HG02759 (cell line): ENCODE measurements at regions not wholly inside any gene's neighbourhood (a gene's known extent, or its start where the extent isn't known, plus 50 kb on each side); places are given as distances from the start of the nearest gene placed in this dataset.
A peak's percentile ranks its signal among the peaks of the same experiment; 100 is the strongest.

Experiments
- ATAC-seq: cut with Tn5 transposase; IDR thresholded peaks from one replicate; pipeline ENCODE4 v1.9.1; 2021; ENCODE audit warnings: mild to moderate bottlenecking, moderate library complexity; ENCODE audit not compliant: unreplicated experiment

DNA sequence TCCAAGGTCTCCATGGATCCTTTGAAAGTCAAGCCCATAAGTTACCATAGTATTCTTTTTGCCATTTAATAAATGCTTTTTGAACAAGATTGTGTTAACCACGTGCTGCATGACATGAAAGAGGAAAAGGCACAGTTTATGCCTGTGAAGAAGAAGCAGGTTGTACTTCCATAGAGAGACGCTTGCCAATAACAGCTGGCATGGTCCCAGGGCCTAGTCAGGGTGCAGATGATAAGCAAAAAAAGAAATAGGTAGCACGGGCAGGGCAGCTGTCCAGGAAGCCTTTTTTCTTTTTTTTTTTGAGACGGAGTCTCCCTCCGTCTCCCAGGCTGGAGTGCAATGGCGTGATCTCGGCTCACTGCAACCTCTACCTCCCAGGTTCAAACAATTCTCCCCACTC lies 71.8 kb upstream of the CLINT1 start:
- ATAC-seq = no peak

DNA sequence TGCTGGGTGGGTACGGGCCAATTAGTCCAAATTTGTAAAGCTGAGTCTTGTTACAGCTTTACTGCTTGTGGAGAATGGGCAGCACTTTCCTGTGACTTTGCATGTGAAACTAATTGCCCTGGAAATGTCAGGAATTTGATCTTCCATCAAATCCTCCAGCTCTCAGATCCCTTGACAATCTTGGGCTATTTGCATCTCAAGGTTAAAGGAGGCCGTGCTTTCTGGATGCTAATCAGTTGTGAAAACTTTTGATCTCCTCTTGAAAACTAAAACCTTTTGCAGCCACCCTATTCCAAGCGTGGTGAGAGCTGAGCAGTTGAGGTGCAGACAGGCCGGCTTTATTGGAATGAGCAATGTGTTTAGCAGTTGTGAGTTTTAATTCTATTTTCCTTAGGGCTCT lies 68.0 kb upstream of the CLINT1 start:
- ATAC-seq = no peak

DNA sequence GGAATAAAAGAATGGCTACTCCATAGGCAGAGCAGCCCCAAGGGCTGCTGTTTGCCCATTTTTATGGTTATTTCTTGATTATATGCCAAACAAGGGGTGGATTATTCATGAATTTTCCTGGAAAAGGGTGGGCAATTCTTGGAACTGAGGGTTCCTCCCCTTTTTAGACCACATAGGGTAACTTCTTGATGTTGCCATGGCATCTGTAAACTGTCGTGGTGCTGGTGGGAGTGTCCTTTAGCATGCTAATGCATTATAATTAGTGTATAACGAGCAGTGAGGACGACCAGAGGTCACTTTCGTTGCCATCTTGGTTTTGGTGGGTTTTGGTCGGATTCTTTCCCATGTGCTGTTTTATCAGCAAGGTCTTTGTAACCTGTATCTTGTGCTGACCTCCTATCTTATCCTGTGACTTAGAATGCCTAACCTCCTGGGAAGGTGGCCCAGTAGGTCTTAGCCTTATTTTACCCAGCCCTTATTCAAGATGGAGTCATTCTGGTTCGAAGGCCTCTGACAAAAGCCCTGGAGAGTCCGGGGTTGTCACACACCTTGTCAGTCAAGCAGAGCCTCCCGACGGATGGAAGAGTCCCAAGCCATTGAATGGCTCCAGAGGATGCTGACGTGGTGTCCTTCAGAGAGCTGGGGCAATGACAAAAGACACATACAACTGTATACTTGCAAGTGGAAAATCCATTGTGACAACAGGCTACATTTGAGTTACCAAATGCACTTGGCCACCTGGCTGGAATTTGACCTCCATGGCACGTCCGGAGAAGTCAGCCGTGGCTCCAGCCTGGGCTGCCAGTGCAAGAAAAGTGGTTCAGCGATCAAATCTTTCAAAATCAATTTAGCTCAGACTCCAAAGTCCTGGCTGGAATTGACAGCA lies 67.1 kb upstream of the CLINT1 start:
- ATAC-seq = no peak

GRCh38 chr5:157924931-157925729 lies 66.2 kb upstream of the CLINT1 start:
- ATAC-seq = no peak

DNA sequence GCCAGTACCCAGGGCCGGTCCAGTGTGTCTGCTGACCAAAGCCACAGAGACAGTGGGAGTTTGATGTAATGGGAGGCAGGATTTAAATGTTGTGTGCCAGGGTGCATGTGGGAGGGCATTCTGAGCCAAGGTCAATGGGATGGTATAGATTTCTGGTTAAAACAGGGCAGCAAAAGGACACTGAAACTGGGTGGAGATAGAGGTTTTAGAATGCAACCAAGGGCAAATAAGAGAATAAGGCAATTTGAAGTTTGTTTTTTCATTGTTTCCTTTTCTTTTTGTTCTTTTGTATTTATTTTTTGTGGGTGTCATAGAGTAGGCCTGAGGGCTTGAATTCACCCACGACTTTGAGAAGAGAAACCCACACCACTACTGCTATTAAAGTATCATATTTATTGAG lies 65.5 kb upstream of the CLINT1 start:
- ATAC-seq = no peak

DNA sequence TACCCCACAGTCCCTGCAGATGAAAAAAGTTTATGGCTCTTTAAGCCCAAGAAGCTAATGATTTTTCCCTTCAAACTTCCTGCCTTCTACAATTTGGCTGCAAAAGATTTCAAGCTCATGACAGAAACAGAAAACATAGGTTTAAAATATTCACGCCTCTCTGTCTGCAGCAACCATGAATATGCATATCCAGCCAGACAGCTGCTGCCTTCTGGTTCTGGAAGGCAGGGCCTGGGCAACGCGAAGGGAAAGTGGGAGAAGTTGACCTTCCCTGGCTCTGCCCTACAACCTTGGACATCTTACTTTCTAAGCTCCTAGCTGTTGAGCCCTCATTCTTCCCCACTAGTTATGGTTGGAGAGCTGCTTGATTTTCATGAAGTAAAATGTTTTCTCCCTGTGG lies 64.8 kb upstream of the CLINT1 start:
- no peak for ATAC-seq

GRCh38 chr5:157922026-157922425 lies 63.1 kb upstream of the CLINT1 start:
- no peak for ATAC-seq

GRCh38 chr5:157920828-157921170 lies 61.9 kb upstream of the CLINT1 start:
- ATAC-seq = no peak

- no peak for ATAC-seq
These were observed 60.1 kb upstream of the CLINT1 start for GRCh38 chr5:157918811-157919742.

DNA sequence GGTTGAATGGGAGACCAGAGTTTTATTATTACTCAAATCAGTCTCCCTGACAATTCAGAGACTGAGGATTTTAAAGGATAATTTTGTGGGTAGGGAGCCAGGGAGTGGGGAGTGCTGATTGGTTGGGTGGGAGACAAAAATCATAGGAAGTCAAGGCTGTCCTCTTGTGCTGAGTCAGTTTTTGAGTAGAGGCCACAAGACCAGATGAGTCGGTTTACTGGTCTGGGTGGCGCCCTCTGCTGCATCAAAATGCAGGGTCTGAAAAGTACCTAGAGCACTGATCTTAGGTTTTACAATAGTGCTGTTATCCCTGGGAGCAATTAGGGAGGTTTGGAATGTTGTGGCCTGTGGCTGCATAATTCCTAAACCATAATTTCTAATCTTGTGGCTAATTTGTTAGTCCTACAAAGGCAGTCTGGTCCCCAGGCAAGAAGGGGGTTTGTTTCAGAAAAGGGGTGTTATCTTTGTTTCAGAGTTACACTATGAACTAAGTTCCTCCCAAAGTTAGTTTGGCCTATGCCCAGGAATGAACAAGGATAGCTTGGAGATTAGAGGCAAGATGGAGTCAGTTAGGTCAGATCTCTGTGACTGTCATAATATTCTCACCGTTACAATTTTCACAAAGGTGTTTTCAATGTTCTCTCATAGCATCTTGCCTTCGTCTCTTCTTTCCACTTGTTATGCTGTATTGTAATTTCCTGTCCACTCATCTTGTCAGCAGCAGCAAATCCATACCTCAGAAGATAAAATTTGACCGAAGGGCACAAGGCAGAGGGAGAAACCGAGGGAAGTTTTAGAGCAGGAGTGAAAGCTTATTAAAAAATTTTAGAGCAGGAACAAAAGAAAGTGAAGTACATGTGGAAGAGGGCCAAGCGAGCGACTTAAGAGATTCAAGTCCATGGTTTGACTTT lies 59.2 kb upstream of the CLINT1 start:
- ATAC-seq = peak; percentile 70

- ATAC-seq = no peak
These were observed 58.5 kb upstream of the CLINT1 start for GRCh38 chr5:157917491-157917890.

- ATAC-seq = no peak
These were observed 56.7 kb upstream of the CLINT1 start for GRCh38 chr5:157915638-157916037.

DNA sequence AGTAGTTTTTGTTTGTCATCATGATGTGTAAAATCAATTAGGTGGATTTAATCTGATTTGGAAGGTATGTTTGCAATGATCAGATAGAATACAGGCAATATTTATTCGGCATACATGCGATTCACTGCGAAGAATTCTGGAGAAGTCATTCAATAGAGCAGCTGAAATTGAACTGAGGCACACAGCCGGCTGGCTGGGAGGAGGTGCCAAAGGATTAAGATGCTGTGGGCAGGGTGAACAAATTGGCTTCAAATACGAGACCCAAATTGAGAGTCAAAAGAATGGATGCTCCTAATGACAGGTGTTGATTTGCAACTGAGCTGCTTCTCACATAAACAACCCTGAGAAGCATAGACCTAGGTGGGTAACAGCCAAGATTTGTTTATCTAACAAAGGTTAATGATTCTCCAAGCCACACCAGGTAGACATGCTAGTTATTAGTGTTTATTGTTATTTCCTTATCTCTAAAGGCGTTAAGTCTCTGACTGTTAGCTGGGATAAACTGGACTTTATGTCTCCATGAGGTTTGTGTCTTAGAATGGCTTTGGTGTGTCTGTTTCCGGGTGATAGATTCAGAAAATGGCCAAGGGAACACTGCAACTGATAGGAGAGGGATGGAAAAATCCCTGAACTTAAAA lies 55.3 kb upstream of the CLINT1 start:
- ATAC-seq = no peak

DNA sequence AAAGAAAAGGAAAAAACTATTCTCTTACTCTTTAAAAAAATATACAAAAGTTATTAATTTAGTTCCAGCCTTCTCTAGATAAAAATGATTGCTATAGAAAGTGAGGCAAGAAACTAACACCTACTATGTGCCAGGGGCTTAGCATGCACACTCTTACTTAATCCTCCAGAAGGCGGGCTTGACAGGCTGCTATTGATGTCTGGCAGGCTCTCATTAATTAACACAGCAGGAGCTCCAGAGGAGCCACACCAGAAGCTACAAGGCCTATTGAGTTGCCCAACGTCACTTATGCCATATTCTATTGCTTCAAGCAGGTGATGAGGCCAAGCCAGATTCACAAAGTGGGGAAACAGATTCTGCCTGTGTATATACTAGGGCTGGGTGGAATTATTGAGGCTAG lies 54.6 kb upstream of the CLINT1 start:
- no peak for ATAC-seq

DNA sequence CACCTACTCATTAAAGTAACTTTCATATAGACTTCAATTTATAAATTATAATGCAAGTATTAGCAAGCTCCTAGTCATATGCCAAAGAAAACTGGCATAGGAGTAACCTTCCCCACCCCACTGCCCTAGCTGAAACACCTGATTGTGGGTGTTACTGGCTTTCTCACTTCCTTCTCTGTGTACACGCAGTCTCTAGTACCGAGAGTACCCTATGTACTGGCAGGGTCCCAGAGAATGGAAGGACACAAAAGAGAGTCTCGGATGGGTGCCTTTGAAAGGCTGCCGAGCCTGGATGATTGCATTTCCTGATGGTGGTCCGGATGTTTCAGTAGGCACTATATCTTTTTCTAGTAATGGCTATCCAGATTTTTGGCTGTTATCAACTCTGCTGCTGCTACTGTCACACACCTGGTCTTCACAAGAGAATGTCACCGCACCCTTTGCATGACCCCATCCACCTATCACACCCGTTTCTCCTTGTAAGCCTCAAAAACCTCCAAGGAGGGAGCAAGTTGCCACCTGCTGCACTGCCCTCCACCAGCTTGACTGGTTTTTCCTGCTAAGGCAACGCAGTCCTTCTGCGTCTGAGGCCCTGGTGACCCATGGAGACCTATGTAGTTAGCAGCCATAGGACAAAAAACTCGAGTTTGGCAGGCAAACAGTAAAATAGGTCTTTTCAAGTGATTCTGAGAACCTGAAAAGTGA lies 53.8 kb upstream of the CLINT1 start:
- ATAC-seq = peak; percentile 96

GRCh38 chr5:157911568-157911967 lies 52.6 kb upstream of the CLINT1 start:
- ATAC-seq = no peak
